Smooth muscle cell (in vitro differentiated cells): ENCODE measurements at regions not wholly inside any gene's neighbourhood (a gene's known extent, or its start where the extent isn't known, plus 50 kb on each side); places are given as distances from the start of the nearest gene placed in this dataset.
A peak's percentile ranks its signal among the peaks of the same experiment; 100 is the strongest.

Source experiments
- DNase-seq: peaks from one replicate; lab custom pipeline; 2025; ENCODE audit not compliant: unreplicated experiment; lab: John Stamatoyannopoulos, UW
- H2AFZ ChIP-seq: fragments of 200-600 bp; sonication (generic); 2 replicates; pipeline ENCODE4 v1.6.0; 2016; ENCODE audit warnings: antibody characterized with exemption, low read depth, mild to moderate bottlenecking
- H3F3A ChIP-seq: fragments of 200-600 bp; sonication (generic); 2 replicates; pipeline ENCODE4 v1.6.0; 2017; ENCODE audit warnings: antibody characterized with exemption, low read depth
- H3K27ac ChIP-seq: fragments of 200-600 bp; sonication (generic); 2 replicates; pipeline ENCODE4 v1.5.1; 2016; ENCODE audit warnings: low read depth, mild to moderate bottlenecking
- H3K27me3 ChIP-seq: fragments of 200-600 bp; sonication (generic); 2 replicates; pipeline ENCODE4 v1.6.1; 2016; ENCODE audit warnings: low read depth, mild to moderate bottlenecking
- H3K36me3 ChIP-seq: fragments of 200-600 bp; sonication (generic); 2 replicates; pipeline ENCODE4 v1.5.1; 2016; ENCODE audit warnings: low read depth
- H3K4me1 ChIP-seq: fragments of 200-600 bp; sonication (generic); 2 replicates; pipeline ENCODE4 v1.5.1; 2016; ENCODE audit warnings: low read depth
- H3K4me2 ChIP-seq: fragments of 200-600 bp; sonication (generic); 2 replicates; pipeline ENCODE4 v1.6.0; 2016; ENCODE audit warnings: mild to moderate bottlenecking
- H3K4me3 ChIP-seq: fragments of 200-600 bp; sonication (generic); 2 replicates; pipeline ENCODE4 v1.5.1; 2016; ENCODE audit warnings: mild to moderate bottlenecking
- H3K79me2 ChIP-seq: fragments of 200-600 bp; sonication (generic); 2 replicates; pipeline ENCODE4 v1.6.0; 2016; ENCODE audit warnings: low read depth, mild to moderate bottlenecking
- H3K9ac ChIP-seq: fragments of 200-600 bp; sonication (generic); 2 replicates; pipeline ENCODE4 v1.6.0; 2016; ENCODE audit warnings: low read depth
- H3K9me3 ChIP-seq: fragments of 200-600 bp; sonication (generic); replicated peaks from 2 replicates; pipeline ENCODE4 v1.5.1; 2016; ENCODE audit warnings: low read depth
- H4K20me1 ChIP-seq: fragments of 200-600 bp; sonication (generic); 2 replicates; pipeline ENCODE4 v1.6.0; 2016; ENCODE audit warnings: low read depth
- CTCF ChIP-seq: fragments of 200-600 bp; sonication (generic); IDR thresholded peaks from 2 replicates; pipeline ENCODE4 v1.5.1; 2017; ENCODE audit warnings: borderline replicate concordance, mild to moderate bottlenecking, antibody characterized with exemption; ENCODE audit not compliant: insufficient read depth, poor library complexity, severe bottlenecking
- WGBS: methylation state at CpG from one replicate; pipeline ENCODE4 v1.1.7; 2016; ENCODE audit warnings: low lambda C conversion rate; 5-methylcytosine and 5-hydroxymethylcytosine counted together

GRCh38 chr3:159189994-159190669, 388.3 kb downstream of the MFSD1 start:
- 54% methylated on average over 4 of the region's 4 CpGs for WGBS
- Histone ChIP-seq H3K79me2 (no peaks in the 10 kb centered on the region), H3K9ac (no peak overlapping the region), H3K4me2 (no peak overlapping the region), H3K36me3 (no peaks in the 10 kb centered on the region), H3K4me1 (no peaks in the 10 kb centered on the region), H3K4me3 (no peak overlapping the region), H4K20me1 (no peaks in the 10 kb centered on the region), H3K27ac (no peak overlapping the region), H3K9me3 (no peaks in the 10 kb centered on the region), H3F3A (no peaks in the 10 kb centered on the region), H3K27me3 (no peaks in the 10 kb centered on the region), H2AFZ (no peak overlapping the region)
- TF ChIP-seq CTCF, result no peak
- DNase-seq, result no peak

GRCh38 chr3:159191447-159191846, 389.6 kb downstream of the MFSD1 start:
- no peaks in the 10 kb centered on the region for H3F3A ChIP-seq
- H3K36me3 ChIP-seq, result no peaks in the 10 kb centered on the region
- H3K4me3 ChIP-seq, result no peak overlapping the region
- H3K9me3 ChIP-seq, result no peaks in the 10 kb centered on the region
- 36% methylated on average over 4 of the region's 4 CpGs for WGBS
- no peak overlapping the region for H2AFZ ChIP-seq
- H3K27me3 ChIP-seq, result no peaks in the 10 kb centered on the region
- peak overlapping the region; percentile 9 for H3K4me2 ChIP-seq
- no peak overlapping the region for H3K27ac ChIP-seq
- no peaks in the 10 kb centered on the region for H4K20me1 ChIP-seq
- DNase-seq, result no peak
- H3K4me1 ChIP-seq, result no peaks in the 10 kb centered on the region
- H3K9ac ChIP-seq, result no peak overlapping the region
- TF ChIP-seq CTCF, result no peak
- H3K79me2 ChIP-seq, result no peaks in the 10 kb centered on the region

- 96% methylated on average over 1 of the region's 1 CpG for whole genome bisulfite sequencing
- TF ChIP-seq CTCF, result no peak
- Histone ChIP-seq H4K20me1 (no peaks in the 10 kb centered on the region), H3K4me3 (no peak overlapping the region), H3F3A (no peaks in the 10 kb centered on the region), H2AFZ (no peak overlapping the region), H3K4me1 (no peaks in the 10 kb centered on the region), H3K9ac (no peak overlapping the region), H3K4me2 (no peak overlapping the region), H3K27ac (no peak overlapping the region), H3K9me3 (no peaks in the 10 kb centered on the region), H3K79me2 (no peaks in the 10 kb centered on the region), H3K36me3 (no peaks in the 10 kb centered on the region), H3K27me3 (no peaks in the 10 kb centered on the region)
- no peak for DNase-seq
These were observed 394.5 kb downstream of the MFSD1 start for GRCh38 chr3:159196359-159196758.

GRCh38 chr3:159200176-159200575, 398.3 kb downstream of the MFSD1 start:
- no peaks in the 10 kb centered on the region for H3K36me3 ChIP-seq
- H3K27me3 ChIP-seq, result no peaks in the 10 kb centered on the region
- H2AFZ ChIP-seq, result no peak overlapping the region
- TF ChIP-seq CTCF, result no peak
- no peaks in the 10 kb centered on the region for H4K20me1 ChIP-seq
- no peaks in the 10 kb centered on the region for H3K4me1 ChIP-seq
- no peak overlapping the region for H3K27ac ChIP-seq
- H3K4me3 ChIP-seq, result no peak overlapping the region
- H3K9me3 ChIP-seq, result no peaks in the 10 kb centered on the region
- DNase-seq, result no peak
- 37% methylated on average over 3 of the region's 3 CpGs for WGBS
- no peak overlapping the region for H3K9ac ChIP-seq
- H3F3A ChIP-seq, result no peaks in the 10 kb centered on the region
- no peaks in the 10 kb centered on the region for H3K79me2 ChIP-seq
- H3K4me2 ChIP-seq, result no peak overlapping the region
